KMS-11 (cell line): ENCODE measurements at regions not wholly inside any gene's neighbourhood (a gene's known extent, or its start where the extent isn't known, plus 50 kb on each side); places are given as distances from the start of the nearest gene placed in this dataset.

Experiments used
- H2AFZ ChIP-seq: fragments of 200-600 bp; sonication (generic); 2 replicates; pipeline ENCODE4 v1.6.1; 2016; ENCODE audit warnings: antibody characterized with exemption, mixed run types, low read depth
- H3K27ac ChIP-seq: fragments of 200-600 bp; sonication (generic); 2 replicates; pipeline ENCODE4 v1.6.1; 2016; ENCODE audit warnings: mild to moderate bottlenecking, mixed run types
- H3K27me3 ChIP-seq: fragments of 200-600 bp; sonication (generic); 2 replicates; pipeline ENCODE4 v1.6.1; 2017; ENCODE audit warnings: mild to moderate bottlenecking, low read depth, mixed run types, moderate library complexity; ENCODE audit not compliant: insufficient read depth
- H3K36me3 ChIP-seq: fragments of 200-600 bp; sonication (generic); 2 replicates; pipeline ENCODE4 v1.6.1; 2017; ENCODE audit warnings: mild to moderate bottlenecking, mixed run types; ENCODE audit not compliant: insufficient read depth
- H3K4me1 ChIP-seq: fragments of 200-600 bp; sonication (generic); 2 replicates; pipeline ENCODE4 v1.6.1; 2016; ENCODE audit warnings: mild to moderate bottlenecking, low read depth, mixed run types; ENCODE audit not compliant: poor library complexity, severe bottlenecking
- H3K4me2 ChIP-seq: fragments of 200-600 bp; sonication (generic); 2 replicates; pipeline ENCODE4 v1.7.0; 2016; ENCODE audit warnings: mild to moderate bottlenecking, mixed run types
- H3K4me3 ChIP-seq: fragments of 200-600 bp; sonication (generic); IDR thresholded peaks from 2 replicates; pipeline ENCODE4 v1.6.1; 2017; ENCODE audit warnings: low read depth, low read length, mixed read lengths; ENCODE audit not compliant: insufficient read depth
- H3K79me2 ChIP-seq: fragments of 200-600 bp; sonication (generic); 2 replicates; pipeline ENCODE4 v1.6.1; 2016; ENCODE audit warnings: low read depth, mixed run types; ENCODE audit not compliant: insufficient read depth
- H3K9ac ChIP-seq: fragments of 200-600 bp; sonication (generic); 2 replicates; pipeline ENCODE4 v1.6.1; 2016; ENCODE audit warnings: mild to moderate bottlenecking, mixed run types
- H4K20me1 ChIP-seq: fragments of 200-600 bp; sonication (generic); 2 replicates; pipeline ENCODE4 v1.6.1; 2016; ENCODE audit warnings: mild to moderate bottlenecking, mixed run types; ENCODE audit not compliant: insufficient read depth
- CTCF ChIP-seq: fragments of 200-600 bp; sonication (generic); conservative IDR thresholded peaks from 2 replicates; pipeline ENCODE4 v1.6.1; 2017; ENCODE audit warnings: low read depth, mild to moderate bottlenecking, antibody characterized with exemption, low read length, moderate library complexity, mixed read lengths

GRCh38 chr6:112482373-112482772 is 135.2 kb downstream of the RFPL4B start:
- TF ChIP-seq CTCF: no peak
- no peak overlapping the region for H3K4me3 ChIP-seq
- H3K36me3 ChIP-seq: no peaks in the 10 kb centered on the region
- H3K79me2 ChIP-seq: no peaks in the 10 kb centered on the region
- no peak overlapping the region for H3K9ac ChIP-seq
- H4K20me1 ChIP-seq: no peaks in the 10 kb centered on the region
- H2AFZ ChIP-seq: no peak overlapping the region
- no peak overlapping the region for H3K27ac ChIP-seq
- no peaks in the 10 kb centered on the region for H3K4me1 ChIP-seq
- no peaks in the 10 kb centered on the region for H3K27me3 ChIP-seq
- no peak overlapping the region for H3K4me2 ChIP-seq

- H3K27ac ChIP-seq: no peak overlapping the region
- no peaks in the 10 kb centered on the region for H4K20me1 ChIP-seq
- H3K79me2 ChIP-seq: no peaks in the 10 kb centered on the region
- no peak overlapping the region for H2AFZ ChIP-seq
- no peak overlapping the region for H3K9ac ChIP-seq
- H3K4me1 ChIP-seq: no peaks in the 10 kb centered on the region
- TF ChIP-seq CTCF: no peak
- H3K27me3 ChIP-seq: no peaks in the 10 kb centered on the region
- no peak overlapping the region for H3K4me2 ChIP-seq
- H3K36me3 ChIP-seq: no peaks in the 10 kb centered on the region
- H3K4me3 ChIP-seq: no peak overlapping the region
Measured at GRCh38 chr6:112485120-112485826, 138.1 kb downstream of the RFPL4B start.

- Histone ChIP-seq H3K4me3 (no peak overlapping the region), H2AFZ (no peak overlapping the region), H3K79me2 (no peaks in the 10 kb centered on the region), H3K27ac (no peak overlapping the region), H3K4me2 (no peak overlapping the region), H4K20me1 (no peaks in the 10 kb centered on the region), H3K27me3 (no peaks in the 10 kb centered on the region), H3K4me1 (no peaks in the 10 kb centered on the region), H3K36me3 (no peaks in the 10 kb centered on the region), H3K9ac (no peak overlapping the region)
- no peak for TF ChIP-seq CTCF
Measured at GRCh38 chr6:112485827-112486212, 138.7 kb downstream of the RFPL4B start.

- no peak for TF ChIP-seq CTCF
- no peak overlapping the region for H2AFZ ChIP-seq
- H3K4me3 ChIP-seq: no peak overlapping the region
- H3K4me1 ChIP-seq: no peaks in the 10 kb centered on the region
- no peaks in the 10 kb centered on the region for H3K27me3 ChIP-seq
- H3K36me3 ChIP-seq: no peaks in the 10 kb centered on the region
- H3K4me2 ChIP-seq: no peak overlapping the region
- H3K27ac ChIP-seq: no peak overlapping the region
- H3K9ac ChIP-seq: no peak overlapping the region
- no peaks in the 10 kb centered on the region for H4K20me1 ChIP-seq
- H3K79me2 ChIP-seq: no peaks in the 10 kb centered on the region
Measured at GRCh38 chr6:112486454-112486853, 139.3 kb downstream of the RFPL4B start.
